HCT116 (cell line): ENCODE measurements at regions not wholly inside any gene's neighbourhood (a gene's known extent, or its start where the extent isn't known, plus 50 kb on each side); places are given as distances from the start of the nearest gene placed in this dataset.

Experiments
- ATAC-seq: fragments of 200-7000 bp; cut with Tn5 transposase; 2 replicates; pipeline ENCODE4 v1.9.1; 2020; ENCODE audit warnings: mild to moderate bottlenecking, moderate library complexity
- BruUV-seq: library from RNA; stranded (reverse); fragments of 400-500 nt; replicated peaks from 2 replicates; lab custom pipeline; 2021; lab: Mats Ljungman, UMichigan
- CTCF ChIA-PET: fragments of 300-600 bp; sonication (Branson Sonifier 250); formaldehyde crosslinking; loops from one replicate; lab custom pipeline; 2021; ENCODE audit warnings: antibody characterized with exemption; lab: Charles Lee
- POLR2A ChIA-PET: fragments of 300-600, 350-600 bp; sonication (Branson Sonifier 250); formaldehyde crosslinking; loops from one replicate; lab custom pipeline; 2021; ENCODE audit warnings: antibody characterized with exemption; lab: Charles Lee
- RAD21 ChIA-PET, 2 experiments: fragments of 300-600 bp; sonication (Branson Sonifier 250); formaldehyde crosslinking; loops; one replicate each; lab custom pipeline; 2023; ENCODE audit warnings: low total read pairs in 2 of 2; ENCODE audit not compliant: uncharacterized antibody in 2 of 2, unreplicated experiment in 2 of 2, low non-redundant PET in 1 of 2; lab: Charles Lee
- DNase-seq: peaks from one replicate; pipeline ENCODE4 v3.0.0-alpha.2; 2010; ENCODE audit warnings: low read depth, low spot score
- H2AFZ ChIP-seq: fragments of 200-600 bp; shearing (Covaris generic), sonication (generic); 2 replicates; pipeline ENCODE4 v1.6.1; 2017; ENCODE audit warnings: low read depth, mixed run types, mixed read lengths, antibody characterized with exemption, low read length; ENCODE audit not compliant: poor library complexity, severe bottlenecking
- H3K27ac ChIP-seq: 2 replicates; pipeline ENCODE4 v1.5.1; 2012; ENCODE audit warnings: low read depth, low read length
- H3K27me3 ChIP-seq: fragments of 200-600 bp; sonication (generic); 2 replicates; pipeline ENCODE4 v1.6.1; 2016; ENCODE audit warnings: mixed run types, low read length, mixed read lengths; ENCODE audit not compliant: insufficient read depth
- H3K36me3 ChIP-seq, 2 experiments: fragments of 200-500 bp in 1 of 2; fragments of 200-600 bp in 1 of 2; sonication (Bioruptor generic) in 1 of 2; sonication (generic) in 1 of 2; 2 replicates each; pipeline versions ENCODE4 v1.5.1 to v1.6.1; 2014 to 2016; ENCODE audit warnings: low read length in 2 of 2, inconsistent platforms in 1 of 2, mixed read lengths in 1 of 2, mixed run types in 1 of 2; ENCODE audit not compliant: insufficient read depth in 2 of 2, control insufficient read depth in 1 of 2
- H3K4me1 ChIP-seq, 2 experiments: fragments of 200-600 bp in 1 of 2; sonication (generic) in 1 of 2; 2 replicates each; pipeline versions ENCODE4 v1.5.1 to v1.6.1; 2012 to 2017; ENCODE audit warnings: low read length in 2 of 2, inconsistent platforms in 1 of 2, mild to moderate bottlenecking in 1 of 2, mixed read lengths in 1 of 2, mixed run types in 1 of 2, moderate library complexity in 1 of 2; ENCODE audit not compliant: insufficient read depth in 2 of 2, control insufficient read depth in 1 of 2
- H3K4me2 ChIP-seq: fragments of 200-600 bp; sonication (generic); 2 replicates; pipeline ENCODE4 v1.6.1; 2017; ENCODE audit warnings: mixed run types, low read length, mixed read lengths
- H3K4me3 ChIP-seq, 2 experiments: fragments of 200-600 bp in 1 of 2; sonication (generic) in 1 of 2; replicated peaks in 1 of 2; 2 replicates each; pipeline ENCODE4 v1.5.1; 2011 to 2016; ENCODE audit warnings: low read length in 2 of 2, control low read depth in 1 of 2, low read depth in 1 of 2, mild to moderate bottlenecking in 1 of 2, mixed read lengths in 1 of 2, mixed run types in 1 of 2
- H3K79me2 ChIP-seq: fragments of 200-600 bp; sonication (generic); 2 replicates; pipeline ENCODE4 v1.6.1; 2017; ENCODE audit warnings: mild to moderate bottlenecking, mixed run types, low read length, moderate library complexity, mixed read lengths; ENCODE audit not compliant: insufficient read depth
- H3K9ac ChIP-seq: fragments of 200-600 bp; sonication (generic); 2 replicates; pipeline ENCODE4 v1.6.1; 2016; ENCODE audit warnings: low read length, mixed read lengths
- H3K9me2 ChIP-seq: fragments of 200-600 bp; sonication (generic), shearing (Covaris generic); 2 replicates; pipeline ENCODE4 v1.6.1; 2017; ENCODE audit warnings: mixed run types, mild to moderate bottlenecking, moderate library complexity; ENCODE audit not compliant: insufficient read depth
- H3K9me3 ChIP-seq, 2 experiments: fragments of 200-500 bp in 1 of 2; fragments of 200-600 bp in 1 of 2; sonication (Bioruptor generic) in 1 of 2; sonication (generic) in 1 of 2; 2 replicates each; pipeline ENCODE4 v1.6.1; 2014 to 2017; ENCODE audit warnings: low read length in 2 of 2, mixed read lengths in 2 of 2, inconsistent platforms in 1 of 2, low read depth in 1 of 2, mild to moderate bottlenecking in 1 of 2, mixed run types in 1 of 2, moderate library complexity in 1 of 2; ENCODE audit not compliant: control insufficient read depth in 1 of 2, insufficient read depth in 1 of 2
- H4K20me1 ChIP-seq: fragments of 200-600 bp; sonication (generic), shearing (Covaris generic); 2 replicates; pipeline ENCODE4 v1.6.1; 2017; ENCODE audit warnings: mixed run types, mild to moderate bottlenecking, moderate library complexity; ENCODE audit not compliant: insufficient read depth
- CEBPB ChIP-seq: IDR thresholded peaks from 2 replicates; pipeline ENCODE4 v1.6.1; 2012; ENCODE audit warnings: low read depth
- FOSL1 ChIP-seq: IDR thresholded peaks from 2 replicates; pipeline ENCODE4 v1.6.1; 2012; ENCODE audit warnings: low read depth
- JUND ChIP-seq: IDR thresholded peaks from 2 replicates; pipeline ENCODE4 v1.6.1; 2012
- POLR2AphosphoS5 ChIP-seq: IDR thresholded peaks from 2 replicates; pipeline ENCODE4 v1.6.1; 2011; ENCODE audit warnings: mild to moderate bottlenecking, low read depth, low read length, moderate library complexity
- SIN3A ChIP-seq: IDR thresholded peaks from 2 replicates; pipeline ENCODE4 v1.6.1; 2012; ENCODE audit warnings: low read depth
- SP1 ChIP-seq: IDR thresholded peaks from 2 replicates; pipeline ENCODE4 v1.6.1; 2012; ENCODE audit warnings: low read depth
- TCF7L2 ChIP-seq: IDR thresholded peaks from 2 replicates; pipeline ENCODE4 v1.7.0; 2011; ENCODE audit warnings: borderline replicate concordance, inconsistent platforms; ENCODE audit not compliant: insufficient read depth, insufficient read length; ENCODE audit errors: extremely low read depth
- YY1 ChIP-seq: IDR thresholded peaks from 2 replicates; pipeline ENCODE4 v1.6.1; 2011; ENCODE audit warnings: low read length, low read depth, moderate library complexity, mild to moderate bottlenecking; ENCODE audit not compliant: insufficient replicate concordance; ENCODE audit errors: extremely low read depth
- ZNF274 ChIP-seq: fragments of 200-500 bp; sonication (Bioruptor generic); IDR thresholded peaks from 2 replicates; pipeline ENCODE4 v1.6.1; 2014; ENCODE audit warnings: mild to moderate bottlenecking, low read depth, low read length, inconsistent platforms
- intact Hi-C: fragments of 100-400 bp; cut with micrococcal nuclease; formaldehyde crosslinking; loops from 2 replicates; pipeline ENCODE4 v1.10.0; 2022

- no peak for TF ChIP-seq FOSL1
- TF ChIP-seq ZNF274 = no peak
- 0 out of 2 replicates have a peak, but pooled peaks have one; percentile 24 for TF ChIP-seq POLR2AphosphoS5
- no peak for TF ChIP-seq CEBPB
- no peak for TF ChIP-seq JUND
- TF ChIP-seq, all 23 proteins: peak for 6
Measured at GRCh38 chr4:138090150-138090917, 151.8 kb downstream of the SLC7A11 start (continued).

GRCh38 chr4:138088449-138089208 lies 153.5 kb downstream of the SLC7A11 start:
- Histone ChIP-seq H3K4me2 (no peak overlapping the region), H4K20me1 (no peaks in the 10 kb centered on the region), H3K9ac (no peak overlapping the region), H3K79me2 (no peaks in the 10 kb centered on the region), H3K4me1 (peaks cover 0 to 13% of the 10 kb centered on the region in 2 experiments; a peak in 2 of 4 replicates), H3K4me3 (no peak overlapping the region), H3K36me3 (no peaks in the 10 kb centered on the region), H2AFZ (no peak overlapping the region), H3K9me2 (no peaks in the 10 kb centered on the region), H3K27me3 (no peaks in the 10 kb centered on the region), H3K9me3 (no peaks in the 10 kb centered on the region), H3K27ac (no peak overlapping the region)
- DNase-seq (no peak), ATAC-seq (no peak)
- ChIA-PET CTCF (interaction anchor here (2.1 kb wide), 1 partner anchor 269 kb away, joined by 25 read pairs; no protein-coding TSS in a partner anchor), POLR2A (no interaction called here), RAD21 (no interaction called here)
- BruUV-seq = no TSS peak
- TF ChIP-seq SP1 (no peak), YY1 (no peak), TCF7L2 (no peak), SIN3A (no peak)
- intact Hi-C loops = no loop called here
